GM19324 (cell line): ENCODE measurements at regions not wholly inside any gene's neighbourhood (a gene's known extent, or its start where the extent isn't known, plus 50 kb on each side); places are given as distances from the start of the nearest gene placed in this dataset.
"Not testable (repeated sequence)": the region's sequence is repeated elsewhere in the genome, so short reads cannot be mapped to it uniquely, and the experiment has no call there.

Source experiments
- ATAC-seq: cut with Tn5 transposase; IDR thresholded peaks from one replicate; pipeline ENCODE4 v1.9.1; 2021; ENCODE audit warnings: mild to moderate bottlenecking, moderate library complexity; ENCODE audit not compliant: unreplicated experiment, low FRiP score

GRCh38 chr7:96921231-96921630 is 84.1 kb upstream of the DLX6 start:
- ATAC-seq, result no peak

GRCh38 chr7:96921771-96922170 is 83.6 kb upstream of the DLX6 start:
- ATAC-seq, result no peak

GRCh38 chr7:96923345-96923744 is 82.0 kb upstream of the DLX6 start:
- ATAC-seq, result not testable (repeated sequence)

GRCh38 chr7:96927131-96927530 is 78.2 kb upstream of the DLX6 start:
- no peak for ATAC-seq

GRCh38 chr7:96928965-96929364 is 76.4 kb upstream of the DLX6 start:
- ATAC-seq, result no peak

GRCh38 chr7:96931891-96932290 is 73.5 kb upstream of the DLX6 start:
- no peak for ATAC-seq

- ATAC-seq, result no peak
Measured at GRCh38 chr7:96933067-96933645, 72.2 kb upstream of the DLX6 start.

GRCh38 chr7:96936621-96937020 is 68.7 kb upstream of the DLX6 start:
- ATAC-seq, result no peak

GRCh38 chr7:96942112-96942511 is 63.2 kb upstream of the DLX6 start:
- no peak for ATAC-seq

- no peak for ATAC-seq
Measured at GRCh38 chr7:96949766-96950165, 55.6 kb upstream of the DLX6 start.

- ATAC-seq, result no peak
Measured at GRCh38 chr7:96952974-96953391, 52.4 kb upstream of the DLX6 start.

- ATAC-seq, result no peak
Measured at GRCh38 chr7:96953676-96954513, 51.5 kb upstream of the DLX6 start.
